Vagina (tissue), 2 donors: ENCODE measurements at regions not wholly inside any gene's neighbourhood (a gene's known extent, or its start where the extent isn't known, plus 50 kb on each side); places are given as distances from the start of the nearest gene placed in this dataset.

Experiments
- DNase-seq, 2 donors: peaks; one replicate each; pipeline ENCODE4 v3.0.0-alpha.2; 2017; ENCODE audit errors: extremely low spot score in 2 of 2
- H3K27ac ChIP-seq: fragments of 200-600 bp; sonication (generic); one replicate; pipeline ENCODE4 v1.5.1; 2019
- H3K27me3 ChIP-seq: fragments of 200-600 bp; sonication (generic); one replicate; pipeline ENCODE4 v1.5.1; 2019
- H3K36me3 ChIP-seq, 2 donors: fragments of 200-600 bp; sonication (generic); one replicate each; pipeline ENCODE4 v1.5.1; 2017 to 2019
- H3K4me1 ChIP-seq: fragments of 200-600 bp; sonication (generic); one replicate; pipeline ENCODE4 v1.5.1; 2019
- H3K4me3 ChIP-seq, 2 donors: fragments of 200-600 bp; sonication (generic); 1 replicate in 1 of 2; 2 replicates in 1 of 2; pipeline ENCODE4 v1.5.1; 2016 to 2019
- H3K9me3 ChIP-seq: fragments of 200-600 bp; sonication (generic); one replicate; pipeline ENCODE4 v1.5.1; 2019
- CTCF ChIP-seq, 3 experiments: fragments of 450-650 bp in 2 of 3; fragments of 200-600 bp in 1 of 3; sonication (generic) in 1 of 3; IDR thresholded peaks; one replicate each; pipeline ENCODE4 v1.5.1; 2017 to 2019; ENCODE audit warnings: antibody characterized with exemption in 3 of 3, mild to moderate bottlenecking in 2 of 3, moderate library complexity in 2 of 3
- POLR2A ChIP-seq, 2 donors: fragments of 450-650 bp; IDR thresholded peaks; one replicate each; pipeline ENCODE4 v1.6.1; 2017; ENCODE audit warnings: antibody characterized with exemption in 2 of 2, mild to moderate bottlenecking in 2 of 2, moderate library complexity in 2 of 2
- POLR2AphosphoS5 ChIP-seq, 2 donors: sonication (generic); formaldehyde crosslinking; IDR thresholded peaks; one replicate each; pipeline ENCODE4 v1.9.0; 2017; ENCODE audit warnings: antibody characterized with exemption in 2 of 2, mild to moderate bottlenecking in 2 of 2, low read depth in 1 of 2; ENCODE audit not compliant: insufficient read depth in 1 of 2
- intact Hi-C: fragments of 100-400 bp; cut with DNase I; formaldehyde crosslinking; loops from one replicate; pipeline ENCODE4 v1.15.1; 2023

GRCh38 chr4:3853388-3854035, 87.3 kb downstream of the ADRA2C start:
- Histone ChIP-seq H3K4me3 (no peak overlapping the region), H3K27ac (no peak overlapping the region), H3K27me3 (no peaks in the 10 kb centered on the region), H3K4me1 (no peaks in the 10 kb centered on the region), H3K36me3 (no peaks in the 10 kb centered on the region), H3K9me3 (no peaks in the 10 kb centered on the region)
- no peak for DNase-seq
- intact Hi-C loops = no loop called here
- no peak for TF ChIP-seq POLR2A (IDR thresholded peaks at IDR 0.05)
- no peak for TF ChIP-seq CTCF (IDR thresholded peaks at IDR 0.05)

DNA sequence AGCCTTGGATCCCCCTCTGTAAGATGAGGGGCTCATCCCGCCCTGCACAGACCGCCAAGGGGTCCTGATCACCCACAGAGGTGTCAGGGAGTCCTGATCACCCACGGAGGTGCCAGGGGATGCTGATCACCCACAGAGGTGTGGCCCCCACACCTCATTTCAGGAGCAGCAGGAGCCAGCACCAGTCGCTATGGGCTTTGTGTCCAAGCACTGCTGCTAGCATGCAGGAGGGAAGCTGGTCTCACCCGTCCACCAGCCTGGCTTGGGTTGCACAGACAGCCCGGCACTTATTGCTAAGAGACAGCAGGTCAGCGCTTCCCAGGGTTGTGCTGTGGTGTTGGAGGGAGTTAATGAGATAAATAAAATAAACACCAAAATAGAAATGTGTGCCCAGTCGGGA, 88.5 kb downstream of the ADRA2C start:
- intact Hi-C loops = no loop called here
- no peak overlapping the region for H3K4me3 ChIP-seq
- H3K27me3 ChIP-seq = no peaks in the 10 kb centered on the region
- DNase-seq = no peak
- H3K9me3 ChIP-seq = no peaks in the 10 kb centered on the region
- H3K4me1 ChIP-seq = no peaks in the 10 kb centered on the region
- no peak overlapping the region for H3K27ac ChIP-seq
- no peaks in the 10 kb centered on the region for H3K36me3 ChIP-seq
- no peak for TF ChIP-seq CTCF (IDR thresholded peaks at IDR 0.05)
- TF ChIP-seq POLR2A (IDR thresholded peaks at IDR 0.05) = no peak
- no peak for TF ChIP-seq POLR2AphosphoS5 (IDR thresholded peaks at IDR 0.05; ENCODE audit: insufficient read depth in 1 of 2, low read depth in 1 of 2)

DNA sequence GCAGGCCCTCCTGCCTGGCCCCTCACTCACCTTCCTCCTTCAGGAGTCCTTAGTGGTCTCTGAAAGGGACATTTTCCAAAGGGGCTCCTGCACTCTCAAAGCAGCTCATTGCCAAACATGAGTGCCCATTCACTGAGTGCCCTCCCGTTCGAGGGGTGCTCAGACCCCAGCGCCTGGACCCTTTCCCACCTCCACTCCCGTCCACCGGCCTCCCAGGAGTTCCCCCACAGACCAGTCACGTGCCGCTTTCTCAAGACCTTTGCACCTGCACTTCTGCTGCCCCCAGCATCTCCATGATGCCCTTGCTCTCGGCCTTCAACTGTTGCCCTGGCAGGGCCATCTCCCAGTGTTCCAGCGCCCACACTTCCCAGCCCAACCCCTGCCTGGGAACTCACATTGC, 89.5 kb downstream of the ADRA2C start:
- intact Hi-C loops = no loop called here
- no peak for TF ChIP-seq CTCF (IDR thresholded peaks at IDR 0.05)
- TF ChIP-seq POLR2AphosphoS5 (IDR thresholded peaks at IDR 0.05; ENCODE audit: insufficient read depth in 1 of 2, low read depth in 1 of 2) = no peak
- TF ChIP-seq POLR2A (IDR thresholded peaks at IDR 0.05) = no peak
- H3K4me1 ChIP-seq = no peaks in the 10 kb centered on the region
- no peaks in the 10 kb centered on the region for H3K27me3 ChIP-seq
- H3K9me3 ChIP-seq = no peaks in the 10 kb centered on the region
- DNase-seq = no peak
- no peaks in the 10 kb centered on the region for H3K36me3 ChIP-seq
- no peak overlapping the region for H3K27ac ChIP-seq
- H3K4me3 ChIP-seq = no peak overlapping the region

DNA sequence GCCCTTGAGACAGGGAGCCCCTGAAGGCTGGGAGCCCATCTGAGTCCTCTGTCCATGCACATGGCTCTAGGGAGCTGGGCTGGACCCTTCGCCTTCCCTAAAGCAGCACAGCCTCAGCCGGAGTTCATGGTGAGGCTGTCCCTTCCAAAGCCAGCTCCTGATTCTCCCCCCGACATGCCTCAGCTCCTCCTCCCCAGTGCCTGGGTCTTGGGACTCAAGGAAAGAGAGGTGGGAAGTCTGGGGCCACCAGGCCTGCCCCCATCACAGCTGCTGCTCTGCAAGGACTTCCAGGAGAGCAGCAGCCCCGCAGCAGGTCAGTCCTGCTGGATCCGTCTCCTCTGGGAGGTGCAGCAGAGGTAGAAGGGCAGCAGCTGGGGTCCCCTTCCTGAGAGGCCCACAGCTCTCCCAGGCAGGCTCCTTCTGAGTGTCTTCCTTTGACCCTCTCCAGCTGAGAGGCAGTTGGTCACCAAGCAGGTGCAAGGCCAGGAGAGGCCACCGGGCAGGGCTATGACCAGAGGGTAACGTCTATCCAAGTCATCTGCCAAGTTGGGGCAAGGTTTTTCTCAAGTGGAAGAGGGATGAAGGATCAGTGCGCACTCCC, 90.5 kb downstream of the ADRA2C start:
- TF ChIP-seq CTCF (IDR thresholded peaks at IDR 0.05) = no peak
- Histone ChIP-seq H3K27ac (no peak overlapping the region), H3K4me1 (no peaks in the 10 kb centered on the region), H3K36me3 (no peaks in the 10 kb centered on the region), H3K4me3 (no peak overlapping the region), H3K9me3 (no peaks in the 10 kb centered on the region), H3K27me3 (no peaks in the 10 kb centered on the region)
- no peak for DNase-seq
- intact Hi-C loops = no loop called here

DNA sequence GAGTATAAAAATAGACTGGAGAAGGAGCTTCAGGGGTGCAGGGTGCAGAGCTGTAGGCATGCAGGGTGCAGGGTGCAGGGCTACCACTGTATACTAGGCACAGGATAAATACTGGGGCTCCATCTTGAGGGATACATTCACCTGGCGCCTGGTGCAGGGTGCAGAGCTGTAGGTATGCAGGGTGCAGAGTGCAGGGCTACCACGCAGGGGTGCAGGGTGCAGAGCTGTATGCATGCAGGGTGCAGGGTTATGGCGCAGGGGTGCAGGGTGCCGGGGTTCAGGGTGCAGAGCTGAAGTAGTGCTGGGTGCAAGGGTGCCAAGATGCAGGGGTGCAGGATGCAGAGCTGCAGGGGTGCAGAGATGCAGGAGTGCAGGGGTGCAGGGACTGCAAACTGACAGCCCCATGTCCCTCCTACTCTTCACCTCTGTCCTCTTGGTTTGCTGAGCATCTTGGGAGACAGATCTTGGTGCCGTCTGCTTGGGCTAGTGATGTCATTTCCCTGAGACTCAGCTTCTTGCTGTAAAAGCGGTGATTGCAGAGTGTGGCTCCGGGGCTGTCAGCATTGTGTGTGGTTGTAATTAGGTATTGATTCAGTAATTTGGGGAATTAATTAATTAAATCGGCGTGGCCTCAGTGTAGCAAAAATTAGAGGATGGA, 91.2 kb downstream of the ADRA2C start:
- Histone ChIP-seq H3K4me3 (no peak overlapping the region), H3K27ac (no peak overlapping the region), H3K4me1 (no peaks in the 10 kb centered on the region), H3K36me3 (no peaks in the 10 kb centered on the region), H3K27me3 (no peaks in the 10 kb centered on the region), H3K9me3 (no peaks in the 10 kb centered on the region)
- intact Hi-C loops = no loop called here
- no peak for DNase-seq
- no peak for TF ChIP-seq POLR2AphosphoS5 (IDR thresholded peaks at IDR 0.05; ENCODE audit: insufficient read depth in 1 of 2, low read depth in 1 of 2)
- no peak for TF ChIP-seq POLR2A (IDR thresholded peaks at IDR 0.05)
- TF ChIP-seq CTCF (IDR thresholded peaks at IDR 0.05) = no peak
